Suprapubic skin (tissue), 4 donors: ENCODE measurements at regions not wholly inside any gene's neighbourhood (a gene's known extent, or its start where the extent isn't known, plus 50 kb on each side); places are given as distances from the start of the nearest gene placed in this dataset.

Source experiments
- POLR2A ChIP-seq, 2 donors: fragments of 450-650 bp; IDR thresholded peaks; one replicate each; pipeline ENCODE4 v1.6.1; 2017; ENCODE audit warnings: antibody characterized with exemption in 2 of 2, mild to moderate bottlenecking in 2 of 2, moderate library complexity in 2 of 2
- POLR2AphosphoS5 ChIP-seq, 3 donors: sonication (generic); formaldehyde crosslinking; IDR thresholded peaks; one replicate each; pipeline ENCODE4 v1.6.1; 2017; ENCODE audit warnings: antibody characterized with exemption in 3 of 3
- TF ChIP-seq, protein P1 (sequence below), 2 donors: fragments of 200-600 bp in 1 of 2; fragments of 450-650 bp in 1 of 2; sonication (generic) in 1 of 2; IDR thresholded peaks; one replicate each; pipeline ENCODE4 v1.5.1; 2016 to 2019; ENCODE audit warnings: antibody characterized with exemption in 2 of 2, mild to moderate bottlenecking in 1 of 2, moderate library complexity in 1 of 2

DNA sequence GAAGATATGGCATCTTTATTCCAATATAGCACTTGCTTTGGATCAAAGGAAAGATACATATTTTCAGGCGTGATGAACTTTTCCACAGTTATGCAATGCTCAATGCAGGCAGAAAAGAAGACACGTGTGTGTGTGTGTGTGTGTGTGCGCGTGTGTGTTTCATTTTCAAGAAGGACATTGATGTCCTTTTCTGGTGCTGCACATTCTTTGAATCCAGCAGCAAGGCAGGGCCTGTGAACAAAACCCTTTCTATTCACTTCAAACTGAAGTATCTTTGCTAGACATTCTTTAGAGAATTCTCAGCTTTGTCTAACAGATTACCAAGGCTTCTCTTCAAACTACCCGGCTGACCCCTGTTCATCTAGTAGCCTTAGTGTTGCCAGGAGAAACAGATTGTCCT, 124.6 kb downstream of the CD47 start:
- no peak for TF ChIP-seq POLR2AphosphoS5 (IDR thresholded peaks at IDR 0.05)
- TF ChIP-seq, protein P1, sequence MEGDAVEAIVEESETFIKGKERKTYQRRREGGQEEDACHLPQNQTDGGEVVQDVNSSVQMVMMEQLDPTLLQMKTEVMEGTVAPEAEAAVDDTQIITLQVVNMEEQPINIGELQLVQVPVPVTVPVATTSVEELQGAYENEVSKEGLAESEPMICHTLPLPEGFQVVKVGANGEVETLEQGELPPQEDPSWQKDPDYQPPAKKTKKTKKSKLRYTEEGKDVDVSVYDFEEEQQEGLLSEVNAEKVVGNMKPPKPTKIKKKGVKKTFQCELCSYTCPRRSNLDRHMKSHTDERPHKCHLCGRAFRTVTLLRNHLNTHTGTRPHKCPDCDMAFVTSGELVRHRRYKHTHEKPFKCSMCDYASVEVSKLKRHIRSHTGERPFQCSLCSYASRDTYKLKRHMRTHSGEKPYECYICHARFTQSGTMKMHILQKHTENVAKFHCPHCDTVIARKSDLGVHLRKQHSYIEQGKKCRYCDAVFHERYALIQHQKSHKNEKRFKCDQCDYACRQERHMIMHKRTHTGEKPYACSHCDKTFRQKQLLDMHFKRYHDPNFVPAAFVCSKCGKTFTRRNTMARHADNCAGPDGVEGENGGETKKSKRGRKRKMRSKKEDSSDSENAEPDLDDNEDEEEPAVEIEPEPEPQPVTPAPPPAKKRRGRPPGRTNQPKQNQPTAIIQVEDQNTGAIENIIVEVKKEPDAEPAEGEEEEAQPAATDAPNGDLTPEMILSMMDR (IDR thresholded peaks at IDR 0.05) = no peak
- TF ChIP-seq POLR2A (IDR thresholded peaks at IDR 0.05) = no peak
